SJSA1 (cell line): ENCODE measurements at regions not wholly inside any gene's neighbourhood (a gene's known extent, or its start where the extent isn't known, plus 50 kb on each side); places are given as distances from the start of the nearest gene placed in this dataset.

Source experiments
- DNase-seq, 2 experiments: peaks; one replicate each; pipeline ENCODE4 v3.0.0-alpha.2; 2015 to 2020; ENCODE audit warnings: low spot score in 2 of 2, low read depth in 1 of 2
- H3K27ac ChIP-seq: fragments of 250-450 bp; sonication (Bioruptor Pico); 2 replicates; pipeline ENCODE4 v1.5.1; 2020; ENCODE audit warnings: mild to moderate bottlenecking, moderate library complexity
- H3K27me3 ChIP-seq: fragments of 250-450 bp; sonication (Bioruptor Pico); replicated peaks from 2 replicates; pipeline ENCODE4 v1.5.1; 2020; ENCODE audit warnings: mild to moderate bottlenecking, moderate library complexity
- H3K36me3 ChIP-seq: fragments of 250-450 bp; sonication (Bioruptor Pico); 2 replicates; pipeline ENCODE4 v1.5.1; 2020; ENCODE audit warnings: mild to moderate bottlenecking
- H3K4me1 ChIP-seq: fragments of 250-450 bp; sonication (Bioruptor Pico); replicated peaks from 2 replicates; pipeline ENCODE4 v1.6.1; 2021; ENCODE audit warnings: mild to moderate bottlenecking
- H3K4me3 ChIP-seq: fragments of 250-450 bp; sonication (Bioruptor Pico); 2 replicates; pipeline ENCODE4 v1.5.1; 2020; ENCODE audit warnings: mild to moderate bottlenecking
- H3K9me3 ChIP-seq: fragments of 250-450 bp; sonication (Bioruptor Pico); replicated peaks from 2 replicates; pipeline ENCODE4 v1.5.1; 2020; ENCODE audit warnings: mild to moderate bottlenecking

- Histone ChIP-seq H3K27ac (no peak overlapping the region), H3K4me3 (no peak overlapping the region), H3K9me3 (peaks cover 5% of the 10 kb centered on the region; the same call in 1 of the 2 replicates), H3K27me3 (no peaks in the 10 kb centered on the region), H3K4me1 (no peaks in the 10 kb centered on the region), H3K36me3 (no peaks in the 10 kb centered on the region)
- DNase-seq = no peak
Observed at GRCh38 chr10:81288544-81288943, 586.5 kb upstream of the NRG3 start.

DNA sequence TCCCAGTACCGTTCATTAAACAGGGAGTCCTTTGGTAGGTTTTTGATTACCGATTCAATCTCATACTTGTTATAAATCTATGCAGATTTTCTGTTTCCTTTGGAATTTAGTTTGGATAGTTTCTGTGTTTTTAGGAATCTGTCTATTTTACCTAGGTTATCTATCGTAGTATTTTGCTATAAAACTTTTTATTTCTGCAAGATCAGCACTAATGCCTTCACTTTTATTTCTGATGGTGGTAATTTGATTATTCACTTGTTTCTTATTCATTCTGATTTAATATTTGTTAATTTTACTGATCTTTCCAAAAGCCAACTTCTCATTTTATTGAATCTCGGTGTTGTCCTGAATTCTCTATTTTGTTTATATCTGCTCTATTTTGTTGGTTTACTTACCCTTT is 577.7 kb upstream of the NRG3 start:
- Histone ChIP-seq H3K4me3 (no peak overlapping the region), H3K27ac (no peak overlapping the region), H3K36me3 (no peaks in the 10 kb centered on the region), H3K4me1 (no peaks in the 10 kb centered on the region), H3K9me3 (0 out of 2 replicates have a peak, but pooled peaks cover 4% of the 10 kb centered on the region), H3K27me3 (no peaks in the 10 kb centered on the region)
- no peak for DNase-seq

- Histone ChIP-seq H3K27ac (no peak overlapping the region), H3K4me3 (no peak overlapping the region), H3K27me3 (no peaks in the 10 kb centered on the region), H3K9me3 (0 out of 2 replicates have a peak, but pooled peaks cover 4% of the 10 kb centered on the region), H3K36me3 (no peaks in the 10 kb centered on the region), H3K4me1 (no peaks in the 10 kb centered on the region)
- no peak for DNase-seq
Observed at GRCh38 chr10:81303656-81304055, 571.3 kb upstream of the NRG3 start.

GRCh38 chr10:81306971-81307782 is 567.8 kb upstream of the NRG3 start:
- Histone ChIP-seq H3K4me3 (no peak overlapping the region), H3K27ac (no peak overlapping the region), H3K36me3 (no peaks in the 10 kb centered on the region), H3K9me3 (no peaks in the 10 kb centered on the region), H3K4me1 (no peaks in the 10 kb centered on the region), H3K27me3 (no peaks in the 10 kb centered on the region)
- no peak for DNase-seq

- Histone ChIP-seq H3K27me3 (no peaks in the 10 kb centered on the region), H3K4me1 (no peaks in the 10 kb centered on the region), H3K36me3 (no peaks in the 10 kb centered on the region), H3K27ac (no peak overlapping the region), H3K9me3 (no peaks in the 10 kb centered on the region), H3K4me3 (no peak overlapping the region)
- no peak for DNase-seq
Observed at GRCh38 chr10:81309041-81309552, 565.9 kb upstream of the NRG3 start.

DNA sequence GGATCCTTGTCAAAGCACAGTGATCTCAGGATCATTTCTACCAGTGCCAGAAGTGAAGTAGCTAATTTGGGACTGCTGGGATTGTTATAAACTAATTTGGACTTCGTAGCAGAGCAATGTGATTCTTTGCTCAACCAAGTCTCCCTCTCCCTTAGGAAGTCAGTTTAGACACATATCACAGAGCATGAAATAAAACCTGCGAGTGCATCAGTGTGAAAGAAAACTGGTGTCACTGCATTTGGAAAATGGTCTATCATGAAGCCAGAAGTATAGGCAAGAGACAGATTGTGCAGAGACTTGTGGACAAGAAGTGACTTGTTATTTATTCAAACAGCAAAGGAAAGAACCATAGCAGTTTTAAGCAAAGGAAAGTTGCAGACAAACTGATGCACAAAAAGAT is 560.5 kb upstream of the NRG3 start:
- no peak for DNase-seq
- 0 out of 2 replicates have a peak, but pooled peaks cover 2% of the 10 kb centered on the region for H3K9me3 ChIP-seq
- no peaks in the 10 kb centered on the region for H3K36me3 ChIP-seq
- H3K27me3 ChIP-seq = no peaks in the 10 kb centered on the region
- H3K27ac ChIP-seq = no peak overlapping the region
- no peak overlapping the region for H3K4me3 ChIP-seq
- no peaks in the 10 kb centered on the region for H3K4me1 ChIP-seq

DNA sequence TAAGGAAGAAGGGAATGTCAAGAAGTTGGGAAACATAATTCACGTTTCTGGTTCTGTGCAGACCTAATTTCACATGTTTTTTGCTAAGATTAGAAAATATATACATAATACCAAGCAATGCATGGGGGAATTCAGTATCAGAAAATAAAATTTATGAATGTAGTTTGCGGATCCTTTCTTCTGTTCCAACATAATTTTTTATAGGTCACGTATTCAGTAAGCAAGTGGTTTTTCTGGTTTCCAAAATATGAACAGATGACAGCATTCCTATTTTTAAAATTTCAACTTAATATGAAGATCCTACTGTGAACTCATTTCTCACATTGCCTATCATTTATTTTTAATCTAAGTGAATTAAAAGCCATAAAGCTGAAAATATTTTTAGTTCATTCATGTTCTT is 560.0 kb upstream of the NRG3 start:
- Histone ChIP-seq H3K9me3 (0 out of 2 replicates have a peak, but pooled peaks cover 2% of the 10 kb centered on the region), H3K27ac (no peak overlapping the region), H3K27me3 (no peaks in the 10 kb centered on the region), H3K4me1 (no peaks in the 10 kb centered on the region), H3K4me3 (no peak overlapping the region), H3K36me3 (no peaks in the 10 kb centered on the region)
- no peak for DNase-seq

DNA sequence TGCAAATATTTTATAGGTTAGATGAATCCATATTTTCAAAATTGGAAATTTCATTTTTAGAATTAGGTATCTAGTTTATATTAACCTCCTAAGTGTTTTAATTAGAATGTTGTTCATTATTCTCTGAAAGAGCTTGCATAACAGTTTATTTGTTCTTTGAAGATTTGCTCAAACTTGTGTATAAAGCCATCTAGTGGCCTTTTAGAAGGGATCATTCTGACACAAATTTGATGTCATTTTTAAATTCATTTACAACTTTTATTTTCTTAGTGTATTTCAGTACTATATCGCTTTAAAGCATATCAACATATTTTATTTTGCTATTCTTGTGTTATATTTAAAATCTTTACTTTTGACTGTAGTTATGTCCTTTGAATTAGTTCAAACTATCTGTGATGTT is 527.0 kb upstream of the NRG3 start:
- DNase-seq = no peak
- Histone ChIP-seq H3K4me1 (no peaks in the 10 kb centered on the region), H3K4me3 (no peak overlapping the region), H3K36me3 (no peaks in the 10 kb centered on the region), H3K27me3 (no peaks in the 10 kb centered on the region), H3K9me3 (no peaks in the 10 kb centered on the region), H3K27ac (no peak overlapping the region)

DNA sequence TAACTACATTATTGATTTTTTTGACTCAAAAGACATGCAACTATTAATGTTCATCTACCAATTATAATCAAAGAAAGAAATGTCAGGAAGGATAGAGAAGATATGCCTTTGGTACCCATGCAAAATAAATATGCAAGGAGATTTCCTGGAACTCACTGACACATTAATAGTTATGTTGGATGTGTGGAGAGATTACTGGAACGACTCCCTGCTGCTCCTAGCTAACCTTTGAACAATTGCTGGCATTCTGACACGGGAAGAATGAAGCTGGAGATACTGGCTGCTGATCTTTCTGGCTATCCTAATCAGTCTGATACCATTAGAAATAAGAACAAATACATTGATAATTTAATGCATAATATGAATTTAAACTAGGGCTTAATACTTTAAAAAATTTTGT is 507.9 kb upstream of the NRG3 start:
- no peak overlapping the region for H3K4me3 ChIP-seq
- no peak overlapping the region for H3K27ac ChIP-seq
- H3K27me3 ChIP-seq = no peaks in the 10 kb centered on the region
- no peaks in the 10 kb centered on the region; the same call in 1 of the 2 replicates for H3K9me3 ChIP-seq
- no peaks in the 10 kb centered on the region for H3K36me3 ChIP-seq
- H3K4me1 ChIP-seq = no peaks in the 10 kb centered on the region
- DNase-seq = no peak

- no peak for DNase-seq
- no peaks in the 10 kb centered on the region for H3K4me1 ChIP-seq
- H3K27me3 ChIP-seq = no peaks in the 10 kb centered on the region
- no peaks in the 10 kb centered on the region for H3K9me3 ChIP-seq
- no peaks in the 10 kb centered on the region for H3K36me3 ChIP-seq
- H3K27ac ChIP-seq = no peak overlapping the region
- H3K4me3 ChIP-seq = no peak overlapping the region
Observed at GRCh38 chr10:81386817-81387216, 488.2 kb upstream of the NRG3 start.

- Histone ChIP-seq H3K4me3 (no peak overlapping the region), H3K4me1 (no peaks in the 10 kb centered on the region), H3K27ac (no peak overlapping the region), H3K9me3 (no peaks in the 10 kb centered on the region), H3K27me3 (no peaks in the 10 kb centered on the region), H3K36me3 (no peaks in the 10 kb centered on the region)
- no peak for DNase-seq
Observed at GRCh38 chr10:81403451-81403850, 471.5 kb upstream of the NRG3 start.

- Histone ChIP-seq H3K4me3 (no peak overlapping the region), H3K27ac (no peak overlapping the region), H3K36me3 (no peaks in the 10 kb centered on the region), H3K27me3 (no peaks in the 10 kb centered on the region), H3K9me3 (no peaks in the 10 kb centered on the region), H3K4me1 (no peaks in the 10 kb centered on the region)
- DNase-seq = no peak
Observed at GRCh38 chr10:81405399-81405798, 469.6 kb upstream of the NRG3 start.

GRCh38 chr10:81414038-81414437 is 461.0 kb upstream of the NRG3 start:
- no peaks in the 10 kb centered on the region for H3K4me1 ChIP-seq
- no peaks in the 10 kb centered on the region; the same call in 1 of the 2 replicates for H3K9me3 ChIP-seq
- no peaks in the 10 kb centered on the region for H3K36me3 ChIP-seq
- H3K27ac ChIP-seq = no peak overlapping the region
- no peaks in the 10 kb centered on the region for H3K27me3 ChIP-seq
- DNase-seq = no peak
- H3K4me3 ChIP-seq = no peak overlapping the region

DNA sequence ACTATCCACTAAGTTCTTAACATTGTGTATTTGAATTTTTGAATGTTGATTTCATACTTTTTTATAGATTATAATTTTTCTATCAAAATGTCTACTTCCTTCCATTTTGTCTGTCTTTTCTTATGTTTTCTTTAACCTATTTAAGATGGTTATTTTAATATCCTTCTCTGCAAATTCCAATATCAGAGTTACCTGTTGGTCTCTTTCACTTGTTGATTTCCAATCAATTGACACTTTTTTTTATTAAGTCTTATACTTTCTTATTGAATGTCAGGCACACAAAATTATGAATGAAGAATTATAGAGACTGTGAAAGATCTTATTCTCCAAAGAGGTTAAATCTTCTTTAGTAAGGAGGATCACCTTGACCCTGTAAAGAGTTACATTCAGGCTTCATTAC is 448.3 kb upstream of the NRG3 start:
- no peak for DNase-seq
- no peaks in the 10 kb centered on the region for H3K36me3 ChIP-seq
- H3K4me3 ChIP-seq = no peak overlapping the region
- H3K4me1 ChIP-seq = no peaks in the 10 kb centered on the region
- H3K27me3 ChIP-seq = no peaks in the 10 kb centered on the region
- H3K9me3 ChIP-seq = peaks cover 4% of the 10 kb centered on the region; the same call in 1 of the 2 replicates
- H3K27ac ChIP-seq = no peak overlapping the region
